Skeletal muscle satellite cell (primary cell): ENCODE measurements at regions not wholly inside any gene's neighbourhood (a gene's known extent, or its start where the extent isn't known, plus 50 kb on each side); places are given as distances from the start of the nearest gene placed in this dataset.
"Not testable (repeated sequence)": the region's sequence is repeated elsewhere in the genome, so short reads cannot be mapped to it uniquely, and the experiment has no call there.

Experiments
- H3K27me3 ChIP-seq: 2 replicates; pipeline ENCODE4 v1.7.0; 2013; ENCODE audit warnings: low read length; ENCODE audit not compliant: control insufficient read depth, insufficient read depth
- H3K36me3 ChIP-seq: 2 replicates; pipeline ENCODE4 v1.7.0; 2013; ENCODE audit warnings: mild to moderate bottlenecking, control low read depth, low read length; ENCODE audit not compliant: insufficient read depth
- H3K4me1 ChIP-seq: 2 replicates; pipeline ENCODE4 v1.7.0; 2013; ENCODE audit warnings: low read length; ENCODE audit not compliant: control insufficient read depth, insufficient read depth
- H3K4me2 ChIP-seq: 2 replicates; pipeline ENCODE4 v1.7.0; 2013; ENCODE audit warnings: mild to moderate bottlenecking, low read length
- H3K4me3 ChIP-seq: 2 replicates; pipeline ENCODE4 v1.7.0; 2013; ENCODE audit warnings: low read length
- H3K9ac ChIP-seq: 2 replicates; pipeline ENCODE4 v1.7.0; 2013; ENCODE audit warnings: mild to moderate bottlenecking, low read depth, low read length, moderate library complexity
- H3K9me3 ChIP-seq: replicated peaks from 2 replicates; pipeline ENCODE4 v1.7.0; 2013; ENCODE audit warnings: mild to moderate bottlenecking, control low read depth, low read length

- H3K27me3 ChIP-seq: no peaks in the 10 kb centered on the region
- no peaks in the 10 kb centered on the region for H3K9me3 ChIP-seq
- no peak overlapping the region for H3K4me3 ChIP-seq
- no peaks in the 10 kb centered on the region for H3K4me1 ChIP-seq
- no peaks in the 10 kb centered on the region for H3K36me3 ChIP-seq
- no peak overlapping the region for H3K4me2 ChIP-seq
- H3K9ac ChIP-seq: no peak overlapping the region
These were observed 77.9 kb upstream of the ABLIM1 start for GRCh38 chr10:114735946-114736345.

GRCh38 chr10:114743521-114744231 lies 77.9 kb upstream of the FHIP2A start:
- Histone ChIP-seq H3K9me3 (no peaks in the 10 kb centered on the region), H3K4me1 (no peaks in the 10 kb centered on the region), H3K36me3 (no peaks in the 10 kb centered on the region), H3K27me3 (peaks cover 3% of the 10 kb centered on the region), H3K4me3 (no peak overlapping the region), H3K9ac (no peak overlapping the region), H3K4me2 (no peak overlapping the region)

- peaks cover 3% of the 10 kb centered on the region for H3K27me3 ChIP-seq
- no peak overlapping the region for H3K4me3 ChIP-seq
- H3K36me3 ChIP-seq: no peaks in the 10 kb centered on the region
- H3K4me1 ChIP-seq: no peaks in the 10 kb centered on the region
- no peaks in the 10 kb centered on the region for H3K9me3 ChIP-seq
- H3K9ac ChIP-seq: no peak overlapping the region
- no peak overlapping the region for H3K4me2 ChIP-seq
These were observed 75.0 kb upstream of the FHIP2A start for GRCh38 chr10:114746531-114746930.

DNA sequence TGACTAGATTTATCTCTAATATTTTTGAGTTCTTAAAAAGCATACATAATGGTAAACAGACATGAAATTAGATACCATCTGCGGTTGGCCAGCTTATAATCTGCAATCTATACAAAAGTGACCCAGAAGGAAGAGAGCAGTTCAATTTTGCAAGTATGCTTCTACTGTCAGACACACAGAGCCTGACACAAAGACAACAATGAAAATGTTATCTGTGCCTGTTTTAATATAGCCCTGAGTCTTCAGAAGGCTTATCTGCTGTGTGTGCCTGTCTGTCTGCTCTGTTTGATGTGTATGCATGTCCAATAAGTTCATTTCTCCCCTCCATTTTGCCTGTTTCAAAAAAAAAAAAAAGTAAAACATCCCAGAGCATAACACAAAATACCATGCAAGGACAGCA lies 73.3 kb upstream of the FHIP2A start:
- Histone ChIP-seq H3K27me3 (peaks cover 3% of the 10 kb centered on the region), H3K4me1 (peaks cover 3% of the 10 kb centered on the region), H3K4me2 (no peak overlapping the region), H3K4me3 (no peak overlapping the region), H3K9ac (no peak overlapping the region), H3K36me3 (no peaks in the 10 kb centered on the region), H3K9me3 (no peaks in the 10 kb centered on the region)

DNA sequence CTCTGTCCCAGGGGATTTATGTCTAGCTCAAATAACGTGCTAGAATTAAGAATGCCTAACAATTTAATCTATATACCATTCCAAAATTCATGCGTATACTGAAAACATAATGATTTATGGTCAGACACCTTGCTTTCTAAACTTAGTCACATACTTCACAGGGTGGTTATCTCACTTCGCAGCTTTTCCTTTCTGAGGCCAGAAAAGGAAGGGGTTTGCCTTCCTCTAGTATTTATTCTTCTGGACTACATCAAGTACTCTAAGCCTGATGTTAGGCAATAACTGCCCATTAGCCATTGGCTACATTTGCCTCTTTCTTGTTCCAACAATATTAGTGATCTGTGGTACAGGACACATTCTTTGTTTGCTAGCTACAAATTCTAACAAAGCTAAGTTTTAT lies 72.6 kb upstream of the FHIP2A start:
- H3K4me2 ChIP-seq: no peak overlapping the region
- H3K4me1 ChIP-seq: peaks cover 9% of the 10 kb centered on the region
- H3K9me3 ChIP-seq: no peaks in the 10 kb centered on the region
- no peak overlapping the region for H3K9ac ChIP-seq
- no peaks in the 10 kb centered on the region for H3K36me3 ChIP-seq
- H3K27me3 ChIP-seq: peaks cover under 1% of the 10 kb centered on the region
- H3K4me3 ChIP-seq: no peak overlapping the region

DNA sequence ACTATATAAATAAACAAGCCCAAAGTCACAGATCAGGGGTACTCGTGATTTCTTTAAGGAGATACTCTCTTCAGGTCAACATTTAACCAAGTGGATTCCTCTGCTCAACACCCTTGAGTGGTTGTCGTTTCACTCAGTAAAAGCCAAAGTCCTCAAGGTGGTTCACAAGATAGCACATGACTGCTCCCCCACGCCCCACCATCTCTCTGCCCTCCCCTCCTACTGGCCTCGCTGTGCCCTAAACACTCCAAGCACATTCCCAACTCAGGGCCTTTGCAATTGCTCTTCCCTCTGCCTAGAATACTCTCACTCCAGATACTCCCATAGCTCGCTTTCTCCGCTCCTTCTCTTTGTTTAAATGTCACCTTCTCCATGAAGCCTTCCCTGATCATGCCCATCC lies 72.1 kb upstream of the FHIP2A start:
- no peaks in the 10 kb centered on the region for H3K9me3 ChIP-seq
- H3K36me3 ChIP-seq: no peaks in the 10 kb centered on the region
- no peak overlapping the region for H3K4me2 ChIP-seq
- H3K27me3 ChIP-seq: no peaks in the 10 kb centered on the region
- H3K4me1 ChIP-seq: peaks cover 14% of the 10 kb centered on the region
- H3K9ac ChIP-seq: no peak overlapping the region
- no peak overlapping the region for H3K4me3 ChIP-seq

DNA sequence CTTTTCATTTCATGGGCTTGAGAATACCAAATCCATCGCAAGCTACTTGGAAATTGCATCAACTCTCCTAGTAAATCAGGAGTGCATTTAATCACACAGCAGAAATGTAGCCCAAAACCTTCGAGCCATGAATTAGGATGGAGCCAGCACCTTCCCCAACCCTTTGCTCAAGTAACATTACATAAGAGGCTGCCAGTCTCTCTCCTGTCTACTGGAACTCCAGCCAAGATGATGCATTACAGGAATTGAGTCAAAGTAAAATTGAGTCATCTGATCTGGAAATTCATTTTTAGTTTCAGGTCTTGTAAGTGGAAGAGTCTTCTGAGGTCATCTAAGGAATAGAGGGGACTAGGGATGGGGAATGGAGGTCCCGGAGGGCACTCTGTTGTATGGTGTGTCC lies 69.7 kb upstream of the FHIP2A start:
- no peak overlapping the region for H3K9ac ChIP-seq
- H3K4me2 ChIP-seq: no peak overlapping the region
- H3K27me3 ChIP-seq: no peaks in the 10 kb centered on the region
- peaks cover 22% of the 10 kb centered on the region for H3K4me1 ChIP-seq
- H3K9me3 ChIP-seq: no peaks in the 10 kb centered on the region
- no peaks in the 10 kb centered on the region for H3K36me3 ChIP-seq
- H3K4me3 ChIP-seq: no peak overlapping the region

- not testable (repeated sequence) for H3K36me3 ChIP-seq, H3K27me3 ChIP-seq, H3K4me3 ChIP-seq, H3K9ac ChIP-seq, H3K9me3 ChIP-seq, H3K4me2 ChIP-seq
- H3K4me1 ChIP-seq: peaks cover 22% of the 10 kb centered on the region
These were observed 69.0 kb upstream of the FHIP2A start for GRCh38 chr10:114752570-114752969.

- peaks cover 22% of the 10 kb centered on the region for H3K4me1 ChIP-seq
- no peak overlapping the region for H3K4me3 ChIP-seq
- H3K27me3 ChIP-seq: no peaks in the 10 kb centered on the region
- no peaks in the 10 kb centered on the region for H3K9me3 ChIP-seq
- H3K9ac ChIP-seq: no peak overlapping the region
- H3K36me3 ChIP-seq: no peaks in the 10 kb centered on the region
- H3K4me2 ChIP-seq: no peak overlapping the region
These were observed 68.5 kb upstream of the FHIP2A start for GRCh38 chr10:114753126-114753525.

DNA sequence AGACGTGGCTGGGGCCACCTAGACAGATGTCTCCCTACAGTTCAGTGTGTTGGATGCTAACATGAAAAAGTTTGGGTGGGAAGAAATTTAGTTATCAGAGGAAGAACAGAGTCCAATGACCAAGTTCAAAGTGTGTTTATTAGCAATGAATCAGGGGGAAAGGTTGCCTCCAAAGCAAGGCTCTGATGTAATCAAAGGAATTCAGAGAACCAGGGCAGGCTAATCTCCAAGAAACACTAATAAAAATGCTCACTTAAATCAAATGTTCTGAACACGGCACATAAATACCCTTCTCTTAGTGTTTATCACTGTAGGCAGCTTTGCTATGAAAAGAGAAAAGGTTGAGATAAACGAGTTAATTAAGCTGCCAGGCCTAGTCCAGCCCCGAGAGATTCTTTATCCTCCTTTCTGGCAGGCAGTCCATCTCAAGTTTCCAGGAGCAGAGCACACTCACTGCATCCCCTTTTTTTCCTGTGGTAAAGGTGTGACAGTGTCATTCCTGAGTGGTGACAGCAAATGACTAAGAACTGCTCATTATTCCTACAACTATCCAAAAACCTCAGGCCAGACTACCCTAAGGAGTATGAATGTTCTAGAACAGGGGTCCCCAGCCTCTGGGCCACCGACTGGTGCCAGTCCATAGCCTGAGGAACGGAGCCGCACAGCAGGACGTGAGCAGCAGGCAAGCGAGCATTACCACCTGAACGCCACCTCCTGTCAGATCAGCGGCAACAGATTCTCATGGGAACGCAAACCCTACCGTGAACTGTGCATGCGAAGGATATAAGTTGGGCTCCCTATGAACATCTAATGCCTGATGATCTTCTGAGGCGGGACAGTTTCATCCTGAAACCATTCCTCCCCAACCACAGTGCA lies 66.9 kb upstream of the FHIP2A start:
- H3K27me3 ChIP-seq: no peaks in the 10 kb centered on the region
- H3K4me2 ChIP-seq: no peak overlapping the region
- H3K9me3 ChIP-seq: no peaks in the 10 kb centered on the region
- H3K36me3 ChIP-seq: no peaks in the 10 kb centered on the region
- H3K4me1 ChIP-seq: peaks cover 22% of the 10 kb centered on the region
- H3K9ac ChIP-seq: no peak overlapping the region
- H3K4me3 ChIP-seq: no peak overlapping the region

DNA sequence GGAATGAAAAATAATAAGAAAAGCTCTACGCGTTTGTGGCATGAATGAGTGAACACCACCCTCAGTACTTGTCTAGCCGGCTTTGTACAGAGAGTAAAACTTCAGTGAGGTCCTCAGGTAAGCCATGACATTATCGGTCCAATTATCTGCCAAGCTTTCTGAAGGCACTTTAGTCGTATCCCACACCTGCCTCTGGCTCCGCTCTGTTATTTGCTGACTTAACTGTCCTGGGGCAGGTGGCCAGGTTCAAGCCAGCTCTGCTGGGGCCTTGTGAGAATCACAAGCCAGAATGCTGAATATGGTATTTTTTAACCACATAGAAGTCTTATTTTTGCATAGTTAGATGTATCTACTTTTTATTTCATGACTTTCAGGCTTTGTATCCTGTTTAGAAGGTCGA lies 66.0 kb upstream of the FHIP2A start:
- Histone ChIP-seq H3K36me3 (no peaks in the 10 kb centered on the region), H3K4me1 (peaks cover 22% of the 10 kb centered on the region)

GRCh38 chr10:114758331-114758730 lies 63.2 kb upstream of the FHIP2A start:
- Histone ChIP-seq H3K9me3 (no peaks in the 10 kb centered on the region), H3K4me3 (no peak overlapping the region), H3K27me3 (peaks cover 4% of the 10 kb centered on the region), H3K4me2 (no peak overlapping the region), H3K36me3 (no peaks in the 10 kb centered on the region), H3K9ac (no peak overlapping the region), H3K4me1 (peaks cover 18% of the 10 kb centered on the region)

More for the DNA sequence above, 66.0 kb upstream of the FHIP2A start:
- Histone ChIP-seq H3K27me3 (no peaks in the 10 kb centered on the region), H3K9me3 (no peaks in the 10 kb centered on the region), H3K4me3 (no peak overlapping the region), H3K9ac (no peak overlapping the region), H3K4me2 (no peak overlapping the region)
